GM23338 (cell line): ENCODE measurements at regions not wholly inside any gene's neighbourhood (a gene's known extent, or its start where the extent isn't known, plus 50 kb on each side); places are given as distances from the start of the nearest gene placed in this dataset.

Experiments
- ATAC-seq: fragments of 200-7000 bp; cut with Tn5 transposase; 3 replicates; pipeline ENCODE4 v1.9.1; 2020
- DNase-seq: peaks from one replicate; pipeline ENCODE4 v3.0.0-alpha.2; 2015; ENCODE audit warnings: low spot score
- H2AFZ ChIP-seq: fragments of 200-600 bp; sonication (generic); 2 replicates; pipeline ENCODE4 v1.8.0; 2016; ENCODE audit warnings: antibody characterized with exemption, mild to moderate bottlenecking, moderate library complexity
- H3F3A ChIP-seq: fragments of 200-600 bp; sonication (generic); replicated peaks from 2 replicates; pipeline ENCODE4 v1.8.0; 2017; ENCODE audit warnings: antibody characterized with exemption, mixed run types, low read depth
- H3K27ac ChIP-seq: fragments of 200-600 bp; sonication (generic); 2 replicates; pipeline ENCODE4 v1.6.1; 2016; ENCODE audit warnings: low read depth
- H3K27me3 ChIP-seq: fragments of 200-600 bp; sonication (generic); 2 replicates; pipeline ENCODE4 v1.8.0; 2016; ENCODE audit warnings: mild to moderate bottlenecking, mixed run types, moderate library complexity; ENCODE audit not compliant: insufficient read depth
- H3K36me3 ChIP-seq: fragments of 200-600 bp; sonication (generic); 2 replicates; pipeline ENCODE4 v1.8.0; 2016; ENCODE audit warnings: mild to moderate bottlenecking; ENCODE audit not compliant: insufficient read depth
- H3K4me1 ChIP-seq: fragments of 200-600 bp; sonication (generic); 2 replicates; pipeline ENCODE4 v1.8.0; 2016; ENCODE audit warnings: mild to moderate bottlenecking, moderate library complexity; ENCODE audit not compliant: insufficient read depth
- H3K4me2 ChIP-seq: fragments of 200-600 bp; sonication (generic); 2 replicates; pipeline ENCODE4 v1.7.1; 2017; ENCODE audit warnings: mixed run types
- H3K4me3 ChIP-seq: fragments of 200-600 bp; sonication (generic); 2 replicates; pipeline ENCODE4 v1.6.1; 2016; ENCODE audit warnings: mixed run types
- H3K79me2 ChIP-seq: fragments of 200-600 bp; sonication (generic); replicated peaks from 2 replicates; pipeline ENCODE4 v1.8.0; 2017; ENCODE audit warnings: mild to moderate bottlenecking; ENCODE audit not compliant: insufficient read depth
- H3K9me2 ChIP-seq: fragments of 200-600 bp; sonication (generic); 2 replicates; pipeline ENCODE4 v1.8.0; 2017; ENCODE audit not compliant: insufficient read depth
- H4K20me1 ChIP-seq: fragments of 200-600 bp; sonication (generic); replicated peaks from 2 replicates; pipeline ENCODE4 v1.8.0; 2017; ENCODE audit warnings: mild to moderate bottlenecking; ENCODE audit not compliant: insufficient read depth
- H3K27ac Mint-ChIP-seq: 2 replicates; pipeline ENCODE4 v1.8.0; 2020; ENCODE audit warnings: inconsistent platforms, mild to moderate bottlenecking, moderate library complexity, mixed read lengths
- H3K27me3 Mint-ChIP-seq: 3 replicates; pipeline ENCODE4 v1.8.0; 2022; ENCODE audit warnings: low read depth, mild to moderate bottlenecking, moderate library complexity, mixed read lengths, inconsistent platforms; ENCODE audit not compliant: insufficient read depth, poor library complexity
- H3K36me3 Mint-ChIP-seq: 3 replicates; pipeline ENCODE4 v1.8.0; 2021; ENCODE audit warnings: low read depth, mild to moderate bottlenecking, inconsistent platforms, moderate library complexity, mixed read lengths
- H3K4me1 Mint-ChIP-seq: 3 replicates; pipeline ENCODE4 v1.8.0; 2020; ENCODE audit warnings: mild to moderate bottlenecking, inconsistent platforms, mixed read lengths
- H3K4me3 Mint-ChIP-seq: 3 replicates; pipeline ENCODE4 v1.8.0; 2021; ENCODE audit warnings: moderate library complexity, mild to moderate bottlenecking, inconsistent platforms, mixed read lengths
- H3K9me3 Mint-ChIP-seq: 3 replicates; pipeline ENCODE4 v1.8.0; 2020; ENCODE audit warnings: moderate library complexity, mild to moderate bottlenecking, inconsistent platforms, mixed read lengths
- CREB1 ChIP-seq: fragments of 250-450 bp; sonication (Bioruptor Pico); IDR thresholded peaks from 2 replicates; pipeline ENCODE4 v1.5.0; 2020; ENCODE audit warnings: low read depth, mild to moderate bottlenecking, moderate library complexity
- EZH2 ChIP-seq: fragments of 200-600 bp; sonication (generic); IDR thresholded peaks from one replicate; pipeline ENCODE4 v1.8.0; 2017; ENCODE audit warnings: antibody characterized with exemption, mild to moderate bottlenecking, low read depth; ENCODE audit not compliant: unreplicated experiment
- EZH2phosphoT487 ChIP-seq: fragments of 200-600 bp; sonication (generic); IDR thresholded peaks from one replicate; pipeline ENCODE4 v1.8.1; 2018; ENCODE audit warnings: antibody characterized with exemption; ENCODE audit not compliant: unreplicated experiment
- JUNB ChIP-seq: IDR thresholded peaks from one replicate; pipeline ENCODE4 v1.6.1; 2016; ENCODE audit warnings: antibody characterized with exemption; ENCODE audit not compliant: unreplicated experiment
- NANOG ChIP-seq: IDR thresholded peaks from 2 replicates; pipeline ENCODE4 v1.6.1; 2016; ENCODE audit warnings: antibody characterized with exemption, borderline replicate concordance
- POLR2AphosphoS5 ChIP-seq: IDR thresholded peaks from 2 replicates; pipeline ENCODE4 v1.6.1; 2016; ENCODE audit warnings: antibody characterized with exemption, low read depth
- REST ChIP-seq: IDR thresholded peaks from one replicate; pipeline ENCODE4 v1.6.1; 2018; ENCODE audit warnings: antibody characterized with exemption; ENCODE audit not compliant: unreplicated experiment
- ZNF462 ChIP-seq: fragments of 250-450 bp; sonication (Bioruptor Pico); IDR thresholded peaks from 2 replicates; pipeline ENCODE4 v1.5.0; 2020; ENCODE audit warnings: mild to moderate bottlenecking, moderate library complexity
- TF ChIP-seq, protein P1 (sequence below): IDR thresholded peaks from 2 replicates; pipeline ENCODE4 v1.6.1; 2016; ENCODE audit warnings: antibody characterized with exemption

DNA sequence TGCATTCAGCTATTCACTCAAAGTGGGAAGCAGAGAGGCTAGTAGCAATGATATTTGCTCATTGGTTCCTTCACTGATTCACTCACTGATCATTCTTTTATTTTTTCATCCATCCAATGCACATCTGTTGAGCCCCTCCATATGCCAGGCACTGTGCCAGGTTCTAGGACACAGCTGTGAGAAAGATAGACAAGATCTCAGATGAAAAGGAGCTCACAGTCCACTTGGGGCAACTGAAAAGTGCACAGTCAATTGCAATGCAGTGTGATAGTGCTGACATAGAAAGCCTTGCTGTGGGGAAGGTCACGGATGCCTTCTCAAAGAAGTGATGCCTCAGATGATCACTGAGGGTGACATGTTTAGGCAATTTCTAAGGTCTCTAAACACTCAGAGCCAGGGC, 262.3 kb downstream of the PTEN start:
- no peaks in the 10 kb centered on the region for H3K9me3 Mint-ChIP-seq
- Histone ChIP-seq H3K79me2 (no peaks in the 10 kb centered on the region), H3K4me3 (no peak overlapping the region), H3K27me3 (no peaks in the 10 kb centered on the region), H3F3A (no peaks in the 10 kb centered on the region), H3K4me1 (no peaks in the 10 kb centered on the region), H3K4me2 (no peak overlapping the region), H4K20me1 (no peaks in the 10 kb centered on the region), H3K27ac (no peak overlapping the region), H2AFZ (no peak overlapping the region), H3K36me3 (no peaks in the 10 kb centered on the region), H3K9me2 (0 out of 2 replicates have a peak, but pooled peaks cover 8% of the 10 kb centered on the region)
- DNase-seq (no peak), ATAC-seq (no peak)
- no peak overlapping the region for H3K27ac Mint-ChIP-seq
- no peaks in the 10 kb centered on the region for H3K4me1 Mint-ChIP-seq
- H3K27me3 Mint-ChIP-seq = peaks cover 2% of the 10 kb centered on the region
- no peaks in the 10 kb centered on the region for H3K36me3 Mint-ChIP-seq
- TF ChIP-seq CREB1 (CRISPR knock-in tag) = no peak
- no peak for TF ChIP-seq ZNF462
- TF ChIP-seq, protein P1, sequence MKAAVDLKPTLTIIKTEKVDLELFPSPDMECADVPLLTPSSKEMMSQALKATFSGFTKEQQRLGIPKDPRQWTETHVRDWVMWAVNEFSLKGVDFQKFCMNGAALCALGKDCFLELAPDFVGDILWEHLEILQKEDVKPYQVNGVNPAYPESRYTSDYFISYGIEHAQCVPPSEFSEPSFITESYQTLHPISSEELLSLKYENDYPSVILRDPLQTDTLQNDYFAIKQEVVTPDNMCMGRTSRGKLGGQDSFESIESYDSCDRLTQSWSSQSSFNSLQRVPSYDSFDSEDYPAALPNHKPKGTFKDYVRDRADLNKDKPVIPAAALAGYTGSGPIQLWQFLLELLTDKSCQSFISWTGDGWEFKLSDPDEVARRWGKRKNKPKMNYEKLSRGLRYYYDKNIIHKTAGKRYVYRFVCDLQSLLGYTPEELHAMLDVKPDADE = no peak
- TF ChIP-seq NANOG = no peak
- TF ChIP-seq POLR2AphosphoS5 = no peak
- no peak overlapping the region for H3K4me3 Mint-ChIP-seq

GRCh38 chr10:88126699-88127098, 263.3 kb downstream of the PTEN start:
- 0 out of 2 replicates have a peak, but pooled peaks cover 8% of the 10 kb centered on the region for H3K9me2 ChIP-seq
- H3K27me3 Mint-ChIP-seq = peaks cover 2% of the 10 kb centered on the region
- H3K4me1 ChIP-seq = no peaks in the 10 kb centered on the region
- no peaks in the 10 kb centered on the region for H3K36me3 Mint-ChIP-seq
- H2AFZ ChIP-seq = no peak overlapping the region
- H3K4me3 ChIP-seq = no peak overlapping the region
- H4K20me1 ChIP-seq = no peaks in the 10 kb centered on the region
- no peak overlapping the region for H3K4me3 Mint-ChIP-seq
- TF ChIP-seq POLR2AphosphoS5 (no peak), NANOG (no peak), EZH2phosphoT487 (no peak), REST (no peak), JUNB (no peak), EZH2 (no peak)
- H3K27me3 ChIP-seq = no peaks in the 10 kb centered on the region
- DNase-seq (no peak), ATAC-seq (no peak)
- H3K4me1 Mint-ChIP-seq = no peaks in the 10 kb centered on the region
- no peaks in the 10 kb centered on the region for H3K36me3 ChIP-seq
- H3F3A ChIP-seq = no peaks in the 10 kb centered on the region
- H3K27ac ChIP-seq = no peak overlapping the region
- H3K4me2 ChIP-seq = no peak overlapping the region
- no peaks in the 10 kb centered on the region for H3K9me3 Mint-ChIP-seq
- no peaks in the 10 kb centered on the region for H3K79me2 ChIP-seq
- H3K27ac Mint-ChIP-seq = no peak overlapping the region
